ENCODE measurements at regions not wholly inside any gene's neighbourhood (a gene's known extent, or its start where the extent isn't known, plus 50 kb on each side); places are given as distances from the start of the nearest gene placed in this dataset.
"Not testable (repeated sequence)": the region's sequence is repeated elsewhere in the genome, so short reads cannot be mapped to it uniquely, and the experiment has no call there.

DNA sequence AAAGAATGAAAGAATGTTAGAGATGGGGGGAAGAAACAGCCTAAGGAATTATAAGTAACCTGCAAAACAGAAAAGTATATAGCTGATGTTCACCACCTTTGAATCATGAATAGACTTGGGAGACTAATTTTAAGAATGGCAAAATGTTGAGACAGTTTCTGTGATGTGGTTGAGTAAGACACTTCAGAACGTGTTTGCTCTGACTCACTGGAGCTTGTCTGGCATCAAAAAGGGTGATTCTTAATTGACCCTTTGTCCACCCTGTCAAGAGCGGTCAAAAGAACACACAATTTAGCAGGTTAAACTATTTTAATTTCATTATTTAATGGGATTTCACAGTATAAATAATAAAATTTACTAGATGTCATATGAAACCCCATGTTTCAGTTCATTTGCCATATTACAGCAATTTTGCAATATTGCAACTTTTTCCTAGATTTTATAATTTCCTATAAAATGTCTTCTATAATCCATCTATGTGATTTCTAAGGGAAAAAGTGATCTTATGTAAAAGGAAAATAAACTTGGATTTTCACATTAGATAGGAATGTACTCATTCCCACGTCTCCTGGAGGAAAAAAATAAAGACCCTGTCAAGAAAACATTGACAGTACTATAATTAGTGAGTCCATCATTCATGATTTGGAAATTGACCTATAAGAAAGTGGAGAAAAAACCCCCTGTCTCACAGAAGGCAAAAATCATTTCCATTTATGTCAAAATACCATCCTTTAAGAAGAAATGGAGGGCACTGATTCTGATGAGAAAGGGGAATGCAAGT, 104.6 kb upstream of the ZNF658 start:
- H3K36me3 Mint-ChIP-seq (ENCODE audit: insufficient read depth, unreplicated experiment); BruUV-seq (replicated peaks); H3K4me1 Mint-ChIP-seq (ENCODE audit: low read depth, unreplicated experiment); H3K4me3 Mint-ChIP-seq (ENCODE audit: low read depth, unreplicated experiment); H3K27me3 Mint-ChIP-seq (ENCODE audit: unreplicated experiment); CTCF ChIA-PET; H3K27ac Mint-ChIP-seq (ENCODE audit: unreplicated experiment); DNase-seq; H3K9me3 Mint-ChIP-seq (ENCODE audit: low read depth, unreplicated experiment); intact Hi-C loops (cut with micrococcal nuclease; ENCODE audit: unreplicated experiment): not testable (repeated sequence)

DNA sequence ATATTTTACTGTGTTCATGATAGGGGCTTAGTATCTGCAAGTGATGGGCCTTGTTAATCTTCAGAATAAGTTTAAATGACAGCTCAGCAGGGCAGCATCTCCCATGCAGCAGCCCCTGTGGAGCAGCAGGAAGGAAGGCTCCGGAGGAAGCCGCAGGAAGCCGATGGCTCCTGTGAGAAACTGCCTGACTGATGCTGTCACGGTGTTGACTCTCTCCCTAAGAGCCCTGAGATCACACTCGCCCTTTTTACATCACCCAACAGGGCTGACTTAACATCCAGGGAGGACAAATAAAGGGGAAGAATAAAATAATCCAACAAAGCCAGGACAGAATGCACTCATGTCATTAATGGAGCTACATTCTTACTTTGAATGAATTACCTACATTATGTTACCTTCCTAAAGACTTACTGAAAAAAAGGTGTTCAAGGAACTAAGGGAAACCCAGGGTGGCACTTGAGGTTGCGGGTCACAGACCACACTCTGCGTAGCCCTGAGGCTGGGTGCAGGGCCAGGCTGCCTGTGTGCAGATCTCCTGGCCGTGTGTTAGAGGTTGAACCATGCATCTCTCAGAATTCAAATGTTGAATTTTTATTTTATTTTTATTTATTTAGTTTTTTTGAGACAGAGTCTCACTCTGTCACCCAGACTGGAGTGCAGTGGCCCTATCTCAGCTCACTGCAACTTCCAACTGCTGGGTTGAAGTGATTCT, 102.5 kb upstream of the ZNF658 start:
- H3K4me1 Mint-ChIP-seq (ENCODE audit: low read depth, unreplicated experiment); H3K27me3 Mint-ChIP-seq (ENCODE audit: unreplicated experiment); intact Hi-C loops (cut with micrococcal nuclease; ENCODE audit: unreplicated experiment); H3K27ac Mint-ChIP-seq (ENCODE audit: unreplicated experiment); BruUV-seq (replicated peaks); H3K4me3 Mint-ChIP-seq (ENCODE audit: low read depth, unreplicated experiment); DNase-seq; H3K9me3 Mint-ChIP-seq (ENCODE audit: low read depth, unreplicated experiment); CTCF ChIA-PET; H3K36me3 Mint-ChIP-seq (ENCODE audit: insufficient read depth, unreplicated experiment): not testable (repeated sequence)

DNA sequence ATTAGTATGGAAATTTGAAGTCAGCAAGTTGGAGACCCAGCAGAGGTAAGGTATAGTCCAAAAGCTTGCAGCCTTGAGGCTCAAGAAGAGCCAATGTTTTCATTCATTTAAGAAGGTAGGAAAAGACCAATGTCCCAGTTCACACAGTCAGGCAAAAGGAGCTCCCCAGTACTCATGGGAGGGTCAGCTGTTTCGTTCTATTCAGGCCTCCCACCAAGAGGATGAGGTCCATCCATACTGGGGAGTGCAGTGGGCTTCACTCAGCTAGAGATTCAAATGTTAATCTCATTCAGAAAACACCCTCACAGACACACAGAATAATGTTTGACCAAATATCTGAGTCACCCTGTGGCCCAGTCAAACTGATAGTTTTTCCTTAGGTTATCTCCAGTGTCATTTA, 96.9 kb upstream of the ZNF658 start:
- H3K27ac Mint-ChIP-seq (ENCODE audit: unreplicated experiment); H3K4me1 Mint-ChIP-seq (ENCODE audit: low read depth, unreplicated experiment); BruUV-seq (replicated peaks); CTCF ChIA-PET; DNase-seq; H3K36me3 Mint-ChIP-seq (ENCODE audit: insufficient read depth, unreplicated experiment); H3K27me3 Mint-ChIP-seq (ENCODE audit: unreplicated experiment); H3K4me3 Mint-ChIP-seq (ENCODE audit: low read depth, unreplicated experiment); H3K9me3 Mint-ChIP-seq (ENCODE audit: low read depth, unreplicated experiment); intact Hi-C loops (cut with micrococcal nuclease; ENCODE audit: unreplicated experiment): not testable (repeated sequence)

- H3K27ac Mint-ChIP-seq (ENCODE audit: unreplicated experiment) = not testable (repeated sequence)
Measured at GRCh38 chr9:66810247-66810646, 90.3 kb upstream of the ZNF658 start.

GRCh38 chr9:66812367-66812766, 88.2 kb upstream of the ZNF658 start:
- H3K27ac Mint-ChIP-seq (ENCODE audit: unreplicated experiment); DNase-seq; H3K4me3 Mint-ChIP-seq (ENCODE audit: low read depth, unreplicated experiment); H3K36me3 Mint-ChIP-seq (ENCODE audit: insufficient read depth, unreplicated experiment); CTCF ChIA-PET; H3K9me3 Mint-ChIP-seq (ENCODE audit: low read depth, unreplicated experiment); H3K27me3 Mint-ChIP-seq (ENCODE audit: unreplicated experiment); intact Hi-C loops (cut with micrococcal nuclease; ENCODE audit: unreplicated experiment); BruUV-seq (replicated peaks); H3K4me1 Mint-ChIP-seq (ENCODE audit: low read depth, unreplicated experiment): not testable (repeated sequence)

More at GRCh38 chr9:66810247-66810646, 90.3 kb upstream of the ZNF658 start:
- DNase-seq; H3K9me3 Mint-ChIP-seq (ENCODE audit: low read depth, unreplicated experiment); BruUV-seq (replicated peaks); CTCF ChIA-PET; intact Hi-C loops (cut with micrococcal nuclease; ENCODE audit: unreplicated experiment); H3K36me3 Mint-ChIP-seq (ENCODE audit: insufficient read depth, unreplicated experiment); H3K4me1 Mint-ChIP-seq (ENCODE audit: low read depth, unreplicated experiment); H3K27me3 Mint-ChIP-seq (ENCODE audit: unreplicated experiment); H3K4me3 Mint-ChIP-seq (ENCODE audit: low read depth, unreplicated experiment): not testable (repeated sequence)

DNA sequence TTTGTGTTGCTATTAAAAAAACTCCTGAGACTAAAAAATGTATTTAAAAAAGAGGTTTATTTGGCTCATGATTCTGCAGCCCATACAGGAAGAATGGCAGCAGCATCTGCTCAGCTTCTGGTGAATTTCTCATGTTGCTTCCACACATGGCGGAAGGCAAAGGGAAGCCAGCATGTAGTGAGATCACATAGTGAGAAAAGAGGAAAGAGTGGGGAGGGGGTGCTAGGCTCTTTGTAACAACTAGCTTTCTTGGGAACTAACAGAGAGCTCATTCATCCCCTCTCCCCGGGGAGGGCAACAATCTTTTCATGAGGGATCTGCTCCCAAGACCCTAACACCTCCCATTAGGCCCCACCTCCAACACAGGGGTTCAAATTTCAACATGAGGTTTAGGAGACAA, 87.6 kb upstream of the ZNF658 start:
- H3K4me1 Mint-ChIP-seq (ENCODE audit: low read depth, unreplicated experiment); H3K9me3 Mint-ChIP-seq (ENCODE audit: low read depth, unreplicated experiment); H3K36me3 Mint-ChIP-seq (ENCODE audit: insufficient read depth, unreplicated experiment); DNase-seq; intact Hi-C loops (cut with micrococcal nuclease; ENCODE audit: unreplicated experiment); BruUV-seq (replicated peaks); H3K27ac Mint-ChIP-seq (ENCODE audit: unreplicated experiment); H3K4me3 Mint-ChIP-seq (ENCODE audit: low read depth, unreplicated experiment); H3K27me3 Mint-ChIP-seq (ENCODE audit: unreplicated experiment); CTCF ChIA-PET: not testable (repeated sequence)

GRCh38 chr9:66814038-66814437, 86.5 kb upstream of the ZNF658 start:
- H3K27me3 Mint-ChIP-seq (ENCODE audit: unreplicated experiment); CTCF ChIA-PET; H3K9me3 Mint-ChIP-seq (ENCODE audit: low read depth, unreplicated experiment); H3K4me1 Mint-ChIP-seq (ENCODE audit: low read depth, unreplicated experiment); H3K4me3 Mint-ChIP-seq (ENCODE audit: low read depth, unreplicated experiment); H3K27ac Mint-ChIP-seq (ENCODE audit: unreplicated experiment); H3K36me3 Mint-ChIP-seq (ENCODE audit: insufficient read depth, unreplicated experiment); BruUV-seq (replicated peaks); intact Hi-C loops (cut with micrococcal nuclease; ENCODE audit: unreplicated experiment); DNase-seq: not testable (repeated sequence)

GRCh38 chr9:66819510-66819909, 81.0 kb upstream of the ZNF658 start:
- H3K36me3 Mint-ChIP-seq (ENCODE audit: insufficient read depth, unreplicated experiment); H3K4me3 Mint-ChIP-seq (ENCODE audit: low read depth, unreplicated experiment); H3K4me1 Mint-ChIP-seq (ENCODE audit: low read depth, unreplicated experiment); BruUV-seq (replicated peaks); H3K27ac Mint-ChIP-seq (ENCODE audit: unreplicated experiment); DNase-seq; intact Hi-C loops (cut with micrococcal nuclease; ENCODE audit: unreplicated experiment); CTCF ChIA-PET; H3K9me3 Mint-ChIP-seq (ENCODE audit: low read depth, unreplicated experiment); H3K27me3 Mint-ChIP-seq (ENCODE audit: unreplicated experiment): not testable (repeated sequence)

DNA sequence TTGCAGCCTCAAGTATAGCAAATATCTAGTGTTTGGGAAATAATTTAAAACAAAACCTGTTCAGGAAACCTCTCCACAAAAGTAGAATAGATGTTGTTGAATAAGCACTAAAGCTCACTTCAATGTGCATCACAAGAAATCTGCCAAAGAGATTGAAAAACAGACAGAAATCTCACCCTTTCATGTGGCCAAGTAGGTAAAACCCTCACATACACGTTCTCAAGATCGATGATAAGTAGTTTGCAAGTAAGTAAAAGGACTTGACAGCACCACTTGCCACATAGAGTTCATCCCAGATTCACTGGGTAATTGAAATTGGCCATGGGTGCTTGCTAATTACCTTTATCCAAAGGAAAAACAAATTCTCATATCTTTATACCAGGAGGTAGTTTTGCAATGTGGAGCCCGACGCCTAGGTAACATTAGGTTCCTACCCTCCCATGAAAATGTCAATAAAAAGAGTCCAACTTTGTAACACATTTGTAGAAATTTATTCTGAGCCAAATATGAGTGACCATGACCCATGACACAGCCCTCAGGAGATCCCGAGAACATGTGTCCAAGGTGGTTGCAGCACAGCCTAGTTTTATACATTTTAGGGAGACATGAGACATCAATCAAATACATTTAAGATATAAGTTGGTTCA, 80.4 kb upstream of the ZNF658 start:
- H3K27ac Mint-ChIP-seq (ENCODE audit: unreplicated experiment); CTCF ChIA-PET; intact Hi-C loops (cut with micrococcal nuclease; ENCODE audit: unreplicated experiment); BruUV-seq (replicated peaks); H3K4me1 Mint-ChIP-seq (ENCODE audit: low read depth, unreplicated experiment); H3K27me3 Mint-ChIP-seq (ENCODE audit: unreplicated experiment); H3K36me3 Mint-ChIP-seq (ENCODE audit: insufficient read depth, unreplicated experiment); DNase-seq; H3K9me3 Mint-ChIP-seq (ENCODE audit: low read depth, unreplicated experiment); H3K4me3 Mint-ChIP-seq (ENCODE audit: low read depth, unreplicated experiment): not testable (repeated sequence)

- H3K27ac Mint-ChIP-seq (ENCODE audit: unreplicated experiment); H3K4me1 Mint-ChIP-seq (ENCODE audit: low read depth, unreplicated experiment); H3K27me3 Mint-ChIP-seq (ENCODE audit: unreplicated experiment); intact Hi-C loops (cut with micrococcal nuclease; ENCODE audit: unreplicated experiment); H3K4me3 Mint-ChIP-seq (ENCODE audit: low read depth, unreplicated experiment); DNase-seq; H3K9me3 Mint-ChIP-seq (ENCODE audit: low read depth, unreplicated experiment); BruUV-seq (replicated peaks); H3K36me3 Mint-ChIP-seq (ENCODE audit: insufficient read depth, unreplicated experiment); CTCF ChIA-PET: not testable (repeated sequence)
Measured at GRCh38 chr9:66824169-66824568, 76.4 kb upstream of the ZNF658 start.
